Adipocyte (in vitro differentiated cells): ENCODE measurements at regions not wholly inside any gene's neighbourhood (a gene's known extent, or its start where the extent isn't known, plus 50 kb on each side); places are given as distances from the start of the nearest gene placed in this dataset.

Experiments used
- DNase-seq: peaks from one replicate; pipeline ENCODE4 v3.0.0-alpha.2; 2015; ENCODE audit warnings: low read depth
- H3K27me3 ChIP-seq: replicated peaks from 2 replicates; pipeline ENCODE4 v1.7.0; 2013; ENCODE audit warnings: mild to moderate bottlenecking, low read length, moderate library complexity; ENCODE audit not compliant: control insufficient read depth, insufficient read depth
- H3K36me3 ChIP-seq: 2 replicates; pipeline ENCODE4 v1.7.0; 2013; ENCODE audit warnings: low read length, mild to moderate bottlenecking, moderate library complexity; ENCODE audit not compliant: control insufficient read depth, insufficient read depth, severe bottlenecking
- H3K4me1 ChIP-seq: 2 replicates; pipeline ENCODE4 v1.7.0; 2013; ENCODE audit warnings: mild to moderate bottlenecking, low read length, moderate library complexity; ENCODE audit not compliant: control insufficient read depth, insufficient read depth
- H3K4me3 ChIP-seq: 2 replicates; pipeline ENCODE4 v1.7.0; 2013; ENCODE audit warnings: mild to moderate bottlenecking, low read length, moderate library complexity
- H3K9ac ChIP-seq: 2 replicates; pipeline ENCODE4 v1.7.0; 2013; ENCODE audit warnings: mild to moderate bottlenecking, low read length, moderate library complexity
- H3K9me3 ChIP-seq: 2 replicates; pipeline ENCODE4 v1.7.0; 2013; ENCODE audit warnings: mild to moderate bottlenecking, low read length, moderate library complexity; ENCODE audit not compliant: control insufficient read depth

DNA sequence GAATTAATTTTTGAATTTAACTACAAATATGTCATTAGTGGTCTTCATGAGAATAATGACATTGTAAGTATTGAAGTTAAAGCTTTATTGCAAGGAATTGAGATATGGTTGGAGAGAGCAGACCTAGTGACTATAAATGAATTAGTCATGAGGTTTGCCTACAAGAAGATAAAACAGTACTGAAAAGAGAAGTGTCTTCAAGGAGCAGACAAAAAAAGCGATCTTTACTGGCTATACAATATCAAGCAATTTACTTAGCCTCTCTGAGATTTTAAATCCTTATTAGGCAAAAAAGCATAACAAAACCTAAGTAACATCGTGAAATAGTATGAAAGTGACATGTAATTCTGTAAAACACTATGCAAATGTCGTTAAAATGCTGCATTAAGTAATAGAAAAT lies 435.1 kb upstream of the PCDH20 start:
- no peak overlapping the region for H3K4me3 ChIP-seq
- H3K27me3 ChIP-seq: no peaks in the 10 kb centered on the region
- H3K9ac ChIP-seq: no peak overlapping the region
- no peaks in the 10 kb centered on the region for H3K4me1 ChIP-seq
- no peaks in the 10 kb centered on the region for H3K36me3 ChIP-seq
- H3K9me3 ChIP-seq: no peaks in the 10 kb centered on the region
- DNase-seq: no peak

GRCh38 chr13:61838568-61838967 lies 422.9 kb upstream of the PCDH20 start:
- DNase-seq: no peak
- no peak overlapping the region for H3K9ac ChIP-seq
- no peak overlapping the region for H3K4me3 ChIP-seq
- H3K36me3 ChIP-seq: no peaks in the 10 kb centered on the region
- no peaks in the 10 kb centered on the region for H3K27me3 ChIP-seq
- no peaks in the 10 kb centered on the region for H3K4me1 ChIP-seq
- no peaks in the 10 kb centered on the region for H3K9me3 ChIP-seq

DNA sequence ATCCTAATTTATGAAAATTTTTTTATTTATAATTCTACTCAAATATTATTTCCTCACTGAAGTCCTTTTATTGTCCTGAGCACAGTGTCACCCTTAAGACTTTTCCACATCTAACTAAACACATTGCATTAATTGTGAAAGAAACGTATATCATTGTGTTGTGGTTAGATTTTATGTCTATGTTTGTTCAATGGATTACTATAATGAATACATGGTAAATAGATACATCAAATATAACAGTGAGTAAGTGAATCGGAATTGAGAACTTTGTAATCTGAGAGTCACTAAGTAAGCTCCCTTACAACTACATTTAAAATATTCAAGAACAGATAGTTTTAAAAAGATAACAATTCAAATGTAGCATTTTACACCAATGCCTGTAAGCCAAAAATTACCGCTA lies 417.6 kb upstream of the PCDH20 start:
- Histone ChIP-seq H3K36me3 (no peaks in the 10 kb centered on the region), H3K4me3 (no peak overlapping the region), H3K4me1 (no peaks in the 10 kb centered on the region), H3K9me3 (peaks cover 7% of the 10 kb centered on the region), H3K27me3 (no peaks in the 10 kb centered on the region), H3K9ac (no peak overlapping the region)
- no peak for DNase-seq

GRCh38 chr13:61831026-61831425 lies 415.4 kb upstream of the PCDH20 start:
- Histone ChIP-seq H3K27me3 (no peaks in the 10 kb centered on the region), H3K4me1 (no peaks in the 10 kb centered on the region), H3K36me3 (no peaks in the 10 kb centered on the region), H3K9ac (no peak overlapping the region), H3K4me3 (no peak overlapping the region), H3K9me3 (peaks cover 7% of the 10 kb centered on the region)
- no peak for DNase-seq

- Histone ChIP-seq H3K36me3 (no peaks in the 10 kb centered on the region), H3K9ac (no peak overlapping the region), H3K4me1 (no peaks in the 10 kb centered on the region), H3K4me3 (no peak overlapping the region), H3K9me3 (peaks cover 7% of the 10 kb centered on the region), H3K27me3 (no peaks in the 10 kb centered on the region)
- no peak for DNase-seq
Observed at GRCh38 chr13:61830475-61830874, 414.8 kb upstream of the PCDH20 start.

GRCh38 chr13:61824168-61824567 lies 408.5 kb upstream of the PCDH20 start:
- DNase-seq: no peak
- Histone ChIP-seq H3K9me3 (peaks cover 2% of the 10 kb centered on the region), H3K9ac (no peak overlapping the region), H3K4me3 (no peak overlapping the region), H3K4me1 (no peaks in the 10 kb centered on the region), H3K36me3 (no peaks in the 10 kb centered on the region), H3K27me3 (no peaks in the 10 kb centered on the region)

DNA sequence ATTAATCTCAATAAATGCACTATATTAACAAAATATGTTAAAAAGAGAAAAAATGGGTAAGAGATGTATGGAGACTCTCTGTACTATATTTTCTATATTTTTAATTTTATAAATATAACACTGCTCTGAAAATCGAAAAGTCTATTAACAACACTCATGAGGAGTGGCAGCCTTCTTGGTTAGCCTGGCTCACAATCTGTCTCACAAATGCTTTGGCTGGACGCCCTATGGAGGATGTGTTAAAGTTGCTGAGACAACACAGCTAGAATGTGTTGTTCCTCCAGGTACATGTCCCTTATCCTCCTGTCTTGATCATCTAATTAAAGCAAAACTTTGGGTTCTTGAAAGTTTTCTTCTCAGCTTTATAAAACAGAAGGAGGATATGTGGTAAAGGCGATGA lies 396.6 kb upstream of the PCDH20 start:
- Histone ChIP-seq H3K4me1 (peaks cover 8% of the 10 kb centered on the region), H3K4me3 (no peak overlapping the region), H3K27me3 (no peaks in the 10 kb centered on the region), H3K36me3 (no peaks in the 10 kb centered on the region), H3K9me3 (no peaks in the 10 kb centered on the region), H3K9ac (no peak overlapping the region)
- no peak for DNase-seq

- no peaks in the 10 kb centered on the region for H3K27me3 ChIP-seq
- H3K9me3 ChIP-seq: no peaks in the 10 kb centered on the region
- H3K4me1 ChIP-seq: peaks cover 6% of the 10 kb centered on the region
- no peak overlapping the region for H3K9ac ChIP-seq
- DNase-seq: no peak
- no peak overlapping the region for H3K4me3 ChIP-seq
- H3K36me3 ChIP-seq: no peaks in the 10 kb centered on the region
Observed at GRCh38 chr13:61810065-61810464, 394.4 kb upstream of the PCDH20 start.

DNA sequence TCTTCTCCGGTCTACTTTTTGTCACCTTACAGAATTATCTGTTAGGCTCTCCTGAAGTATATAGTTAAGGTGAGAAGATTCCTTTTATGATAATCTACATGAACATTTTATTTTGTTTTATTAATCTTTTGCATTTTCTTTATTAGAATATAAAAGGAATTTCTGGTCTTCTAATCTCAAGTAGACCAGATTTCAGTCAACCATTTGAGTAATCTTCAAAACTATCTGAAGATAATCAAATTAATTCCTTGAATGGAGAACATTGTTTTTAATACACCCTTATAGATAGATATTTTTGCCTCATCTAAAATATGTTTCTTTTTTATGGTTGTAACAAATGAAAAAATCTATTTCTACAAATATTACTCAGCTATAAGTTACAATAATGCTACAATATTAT lies 381.7 kb upstream of the PCDH20 start:
- H3K4me1 ChIP-seq: peaks cover 15% of the 10 kb centered on the region
- no peak overlapping the region for H3K9ac ChIP-seq
- no peak overlapping the region for H3K4me3 ChIP-seq
- H3K9me3 ChIP-seq: no peaks in the 10 kb centered on the region
- no peak for DNase-seq
- H3K27me3 ChIP-seq: no peaks in the 10 kb centered on the region
- H3K36me3 ChIP-seq: no peaks in the 10 kb centered on the region

- H3K36me3 ChIP-seq: no peaks in the 10 kb centered on the region
- no peak overlapping the region for H3K4me3 ChIP-seq
- no peaks in the 10 kb centered on the region for H3K27me3 ChIP-seq
- H3K9me3 ChIP-seq: no peaks in the 10 kb centered on the region
- peaks cover 15% of the 10 kb centered on the region for H3K4me1 ChIP-seq
- DNase-seq: no peak
- no peak overlapping the region for H3K9ac ChIP-seq
Observed at GRCh38 chr13:61795580-61795979, 379.9 kb upstream of the PCDH20 start.

- no peak overlapping the region for H3K4me3 ChIP-seq
- peaks cover 8% of the 10 kb centered on the region for H3K4me1 ChIP-seq
- no peak overlapping the region for H3K9ac ChIP-seq
- no peaks in the 10 kb centered on the region for H3K9me3 ChIP-seq
- DNase-seq: no peak
- no peaks in the 10 kb centered on the region for H3K27me3 ChIP-seq
- H3K36me3 ChIP-seq: no peaks in the 10 kb centered on the region
Observed at GRCh38 chr13:61779456-61779855, 363.8 kb upstream of the PCDH20 start.

GRCh38 chr13:61778531-61778930 lies 362.9 kb upstream of the PCDH20 start:
- H3K4me3 ChIP-seq: no peak overlapping the region
- DNase-seq: no peak
- peaks cover 8% of the 10 kb centered on the region for H3K4me1 ChIP-seq
- H3K9ac ChIP-seq: no peak overlapping the region
- no peaks in the 10 kb centered on the region for H3K36me3 ChIP-seq
- no peaks in the 10 kb centered on the region for H3K9me3 ChIP-seq
- H3K27me3 ChIP-seq: no peaks in the 10 kb centered on the region
